ENCODE measurements at regions not wholly inside any gene's neighbourhood (a gene's known extent, or its start where the extent isn't known, plus 50 kb on each side); places are given as distances from the start of the nearest gene placed in this dataset.
"Not testable (repeated sequence)": the region's sequence is repeated elsewhere in the genome, so short reads cannot be mapped to it uniquely, and the experiment has no call there.

DNA sequence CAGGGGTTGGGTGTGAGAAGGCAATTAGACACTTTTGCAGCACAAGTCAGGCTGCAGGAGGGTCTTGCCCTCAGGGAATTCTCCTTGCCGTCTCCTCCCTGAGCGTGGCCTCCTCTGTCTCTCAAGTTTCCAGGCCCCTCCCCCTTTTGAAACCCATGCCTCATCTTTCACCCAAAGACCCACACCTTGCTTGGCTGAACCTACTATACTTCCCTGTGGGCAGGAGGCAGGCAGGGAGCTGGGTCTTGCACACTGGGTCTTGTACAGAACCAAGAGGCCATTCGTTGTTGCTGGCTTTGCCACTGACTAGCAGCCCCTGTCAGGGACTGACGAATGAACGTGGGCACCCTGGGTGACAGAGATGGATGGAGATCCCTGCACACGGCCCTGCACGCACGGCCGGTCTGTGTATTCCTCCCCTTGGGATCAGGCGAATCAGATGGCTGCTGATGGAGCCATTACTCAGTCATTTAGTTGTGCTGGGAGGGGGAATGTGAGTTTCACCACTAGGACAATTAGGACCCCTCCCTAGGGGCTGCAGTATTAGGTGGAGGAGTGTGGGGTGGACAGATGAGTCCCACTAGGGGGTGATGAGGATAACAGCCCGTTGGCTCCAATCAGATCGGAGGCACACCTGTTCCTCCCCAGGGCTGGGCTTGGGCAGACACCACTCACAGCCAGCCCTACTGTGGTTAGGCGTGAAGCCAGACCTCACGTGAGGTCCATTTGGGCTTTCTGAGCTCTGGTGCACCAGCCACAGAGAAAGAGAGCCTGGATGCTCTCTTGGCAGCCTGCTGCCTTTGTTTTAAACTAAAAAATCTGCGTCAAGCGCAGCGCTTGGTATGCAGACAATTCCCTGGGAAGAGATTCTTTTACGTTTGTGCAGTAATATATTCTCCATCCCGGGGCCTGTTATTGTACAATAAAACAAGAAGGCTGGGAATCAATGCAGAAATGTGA lies 167.7 kb upstream of the WSCD1 start:
- DNase-seq (no peak), ATAC-seq (no peak)
- H3K27me3 ChIP-seq (ENCODE audit: control insufficient read depth, insufficient read depth) = no peaks in the 10 kb centered on the region
- H3K4me1 ChIP-seq (ENCODE audit: control insufficient read depth, insufficient read depth, low read length) = no peaks in the 10 kb centered on the region
- no peak overlapping the region for H3K4me3 ChIP-seq (ENCODE audit: low read length)
- H3K9me3 ChIP-seq (ENCODE audit: control insufficient read depth, low read length) = no peaks in the 10 kb centered on the region
- intact Hi-C loops (cut with DNase I) = no loop called here
- WGBS = 54% methylated on average over 19 of the region's 19 CpGs
- H3K27ac ChIP-seq (ENCODE audit: low read length) = no peak overlapping the region

DNA sequence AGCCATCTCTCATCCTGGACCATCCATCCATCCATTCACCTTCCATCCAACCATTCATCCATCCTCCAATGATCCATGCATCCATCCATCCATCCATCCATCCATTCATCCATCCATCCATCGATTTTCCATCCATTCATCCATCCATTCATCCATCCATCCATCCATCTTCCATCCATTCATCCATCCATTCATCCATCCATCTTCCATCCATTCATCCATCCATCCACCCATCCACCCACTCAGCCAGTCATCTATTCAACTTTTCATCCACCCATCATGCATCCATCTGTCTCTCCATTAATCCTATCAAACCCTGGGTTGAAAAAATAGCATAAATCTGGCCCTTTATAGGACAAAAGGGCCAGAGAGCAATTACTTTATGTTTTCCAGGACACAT lies 158.3 kb upstream of the WSCD1 start:
- Histone ChIP-seq H3K4me3 (ENCODE audit: low read length) (no peak overlapping the region), H3K4me1 (ENCODE audit: control insufficient read depth, insufficient read depth, low read length) (no peaks in the 10 kb centered on the region), H3K27ac (ENCODE audit: low read length) (no peak overlapping the region), H3K27me3 (ENCODE audit: control insufficient read depth, insufficient read depth) (no peaks in the 10 kb centered on the region), H3K9me3 (ENCODE audit: control insufficient read depth, low read length) (no peaks in the 10 kb centered on the region)
- no peak for ATAC-seq
- DNase-seq = no peak
- intact Hi-C loops (cut with DNase I) = no loop called here
- WGBS = 44% methylated on average over 1 of the region's 1 CpG

DNA sequence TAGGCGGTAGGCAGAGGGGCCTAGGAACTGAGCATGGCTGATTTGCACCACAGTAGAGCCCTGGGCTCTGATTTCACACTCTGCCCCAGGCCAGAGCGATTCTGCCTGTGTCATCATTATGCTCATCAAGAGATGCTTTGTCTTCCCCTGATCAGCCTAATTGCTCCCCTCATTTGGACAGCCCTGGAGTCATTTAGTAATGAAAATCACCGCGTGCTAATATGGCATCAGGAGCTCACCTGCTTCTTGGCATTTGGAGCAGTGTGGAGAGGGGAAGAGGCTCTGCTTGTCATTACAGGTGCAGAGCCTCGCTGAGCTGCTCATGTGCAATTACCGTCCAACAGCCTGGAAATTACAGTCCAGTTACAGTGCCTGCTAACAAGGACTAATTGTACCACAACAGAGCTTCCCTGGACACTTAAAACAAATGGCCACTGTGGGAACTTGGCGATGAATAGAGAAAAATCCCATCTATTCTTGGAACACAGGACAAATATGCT lies 157.1 kb upstream of the WSCD1 start:
- Histone ChIP-seq H3K9me3 (ENCODE audit: control insufficient read depth, low read length) (no peaks in the 10 kb centered on the region), H3K27ac (ENCODE audit: low read length) (no peak overlapping the region), H3K4me3 (ENCODE audit: low read length) (no peak overlapping the region), H3K4me1 (ENCODE audit: control insufficient read depth, insufficient read depth, low read length) (no peaks in the 10 kb centered on the region), H3K27me3 (ENCODE audit: control insufficient read depth, insufficient read depth) (no peaks in the 10 kb centered on the region)
- intact Hi-C loops (cut with DNase I) = no loop called here
- WGBS = 74% methylated on average over 7 of the region's 7 CpGs
- no peak for ATAC-seq
- no peak for DNase-seq

DNA sequence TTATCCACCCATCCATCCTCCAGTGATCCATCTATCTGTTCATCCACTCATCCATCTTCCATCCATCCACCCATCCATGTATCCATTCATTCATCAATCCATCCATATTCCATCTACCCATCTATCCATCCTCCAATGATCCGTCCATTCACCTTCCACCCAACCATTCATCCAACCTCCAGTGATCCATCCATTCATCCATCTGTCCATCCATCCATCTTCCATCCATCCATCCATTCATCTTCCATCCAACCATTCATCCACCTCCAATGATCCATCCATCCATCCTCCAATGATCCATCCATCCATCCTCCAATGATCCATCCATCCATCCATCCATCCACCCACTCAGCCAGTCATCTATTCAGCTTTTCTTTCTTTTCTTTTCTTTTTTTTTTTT lies 156.5 kb upstream of the WSCD1 start:
- Histone ChIP-seq H3K9me3 (ENCODE audit: control insufficient read depth, low read length) (no peaks in the 10 kb centered on the region), H3K27ac (ENCODE audit: low read length) (no peak overlapping the region), H3K4me1 (ENCODE audit: control insufficient read depth, insufficient read depth, low read length) (no peaks in the 10 kb centered on the region), H3K27me3 (ENCODE audit: control insufficient read depth, insufficient read depth) (no peaks in the 10 kb centered on the region), H3K4me3 (ENCODE audit: low read length) (no peak overlapping the region)
- intact Hi-C loops (cut with DNase I) = no loop called here
- DNase-seq = no peak
- whole genome bisulfite sequencing = 95% methylated on average over 1 of the region's 1 CpG
- ATAC-seq = no peak

DNA sequence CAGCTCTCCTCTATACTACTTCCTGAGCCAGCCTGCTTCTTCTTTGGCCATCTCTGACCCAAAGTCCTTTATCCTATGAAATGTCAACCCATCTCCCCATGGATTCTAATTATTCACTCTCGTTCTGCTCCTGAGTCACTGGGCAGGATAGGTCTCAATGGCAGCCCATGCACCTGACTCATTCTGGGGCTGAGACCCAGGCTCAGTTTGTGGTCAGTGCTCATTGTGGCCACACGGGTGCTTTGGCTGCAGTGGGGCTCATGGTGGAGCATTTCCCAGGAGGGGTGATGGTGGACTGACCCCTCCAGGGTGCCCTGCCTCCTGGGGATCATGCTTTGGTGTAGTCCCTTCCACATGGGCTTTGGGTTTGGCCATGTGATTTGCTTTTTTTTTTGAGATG lies 154.8 kb upstream of the WSCD1 start:
- H3K4me3 ChIP-seq (ENCODE audit: low read length) = no peak overlapping the region
- H3K27me3 ChIP-seq (ENCODE audit: control insufficient read depth, insufficient read depth) = no peaks in the 10 kb centered on the region
- no peaks in the 10 kb centered on the region for H3K4me1 ChIP-seq (ENCODE audit: control insufficient read depth, insufficient read depth, low read length)
- no peak overlapping the region for H3K27ac ChIP-seq (ENCODE audit: low read length)
- 64% methylated on average over 2 of the region's 2 CpGs for WGBS
- DNase-seq (no peak), ATAC-seq (no peak)
- no peaks in the 10 kb centered on the region for H3K9me3 ChIP-seq (ENCODE audit: control insufficient read depth, low read length)
- intact Hi-C loops (cut with DNase I) = no loop called here

DNA sequence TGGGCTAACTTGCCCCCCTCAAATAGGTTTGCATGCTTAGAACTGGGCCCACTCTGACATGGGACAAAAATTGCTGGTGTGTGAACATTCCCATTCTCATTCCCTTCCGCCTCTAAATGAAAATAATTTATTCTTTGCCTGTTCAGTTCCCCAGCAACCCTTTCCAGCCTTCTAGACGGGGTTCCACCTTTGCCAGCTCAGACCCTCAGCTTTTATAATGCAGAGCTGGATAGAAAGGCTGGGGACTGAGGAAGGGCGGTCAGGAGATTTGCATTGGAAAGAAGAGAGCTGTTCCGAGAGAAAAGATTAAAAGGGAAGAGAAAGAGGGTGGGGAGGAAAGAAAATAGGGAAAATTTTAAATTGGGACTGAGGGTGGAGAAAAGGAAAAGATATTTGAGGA lies 151.1 kb upstream of the WSCD1 start:
- no peak overlapping the region for H3K4me3 ChIP-seq (ENCODE audit: low read length)
- no peaks in the 10 kb centered on the region for H3K27me3 ChIP-seq (ENCODE audit: control insufficient read depth, insufficient read depth)
- H3K27ac ChIP-seq (ENCODE audit: low read length) = no peak overlapping the region
- 48% methylated on average over 4 of the region's 4 CpGs for WGBS
- no peaks in the 10 kb centered on the region for H3K4me1 ChIP-seq (ENCODE audit: control insufficient read depth, insufficient read depth, low read length)
- H3K9me3 ChIP-seq (ENCODE audit: control insufficient read depth, low read length) = no peaks in the 10 kb centered on the region
- intact Hi-C loops (cut with DNase I) = no loop called here
- no peak for ATAC-seq
- no peak for DNase-seq

DNA sequence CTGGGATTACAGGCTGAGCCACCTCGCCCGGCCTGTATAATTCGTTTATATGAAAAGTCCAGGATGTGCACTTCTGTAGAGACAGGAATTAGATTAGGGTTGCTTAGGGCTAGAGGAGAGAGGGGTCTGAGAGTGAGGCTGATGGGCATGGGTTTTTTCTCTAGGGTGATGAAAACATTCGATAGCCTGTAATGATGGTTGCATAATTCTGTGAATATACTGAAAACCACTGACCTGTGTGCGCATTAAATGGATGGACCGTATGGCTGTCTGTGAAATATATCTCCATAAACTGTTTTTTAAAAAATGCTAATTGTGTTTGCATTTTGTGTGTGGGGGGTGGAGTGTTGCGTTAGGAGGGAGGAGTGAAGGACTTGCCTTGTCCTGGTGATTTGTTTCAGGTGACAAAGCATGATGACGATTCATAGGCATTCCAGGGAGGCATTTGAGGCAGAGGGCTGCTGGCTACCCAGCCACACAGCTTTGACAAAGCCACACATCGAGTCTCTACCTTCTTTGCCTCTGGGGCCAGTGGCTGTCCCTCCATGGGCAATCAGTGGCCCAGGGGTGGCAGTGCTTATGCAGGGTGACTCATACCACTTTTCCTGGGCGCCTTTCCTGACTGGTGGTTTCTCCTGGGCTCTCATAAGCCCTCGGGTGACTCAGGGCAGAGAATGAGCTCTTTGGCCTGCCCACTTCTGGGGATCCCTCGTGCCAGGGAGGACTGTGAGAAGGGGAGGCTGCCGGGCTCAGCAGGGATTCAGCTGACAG lies 148.5 kb upstream of the WSCD1 start:
- Histone ChIP-seq H3K27ac (ENCODE audit: low read length) (no peak overlapping the region), H3K9me3 (ENCODE audit: control insufficient read depth, low read length) (no peaks in the 10 kb centered on the region), H3K27me3 (ENCODE audit: control insufficient read depth, insufficient read depth) (no peaks in the 10 kb centered on the region), H3K4me1 (ENCODE audit: control insufficient read depth, insufficient read depth, low read length) (no peaks in the 10 kb centered on the region), H3K4me3 (ENCODE audit: low read length) (no peak overlapping the region)
- 71% methylated on average over 13 of the region's 13 CpGs for WGBS
- ATAC-seq (no peak), DNase-seq (no peak)
- intact Hi-C loops (cut with DNase I) = no loop called here

DNA sequence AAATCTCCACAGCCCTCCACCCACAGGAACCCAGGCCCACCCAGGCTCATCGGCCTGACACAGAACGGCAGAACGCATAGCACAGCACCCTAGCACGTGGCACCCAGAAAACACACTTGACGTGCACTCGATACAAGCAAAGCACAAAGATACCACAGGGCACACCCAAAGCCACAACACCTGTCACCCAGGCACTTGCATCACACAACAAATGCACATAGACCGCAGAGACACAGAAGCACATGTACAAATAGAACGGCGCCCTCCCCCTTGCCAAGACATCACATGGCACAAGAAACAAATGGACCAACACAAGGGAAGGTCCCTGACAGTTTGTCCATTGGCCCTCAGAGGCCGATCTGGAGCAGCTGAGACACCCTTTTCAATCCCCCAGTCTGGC lies 147.7 kb upstream of the WSCD1 start:
- 90% methylated on average over 10 of the region's 10 CpGs for WGBS
- intact Hi-C loops (cut with DNase I) = no loop called here
- H3K4me3 ChIP-seq (ENCODE audit: low read length) = no peak overlapping the region
- DNase-seq (no peak), ATAC-seq (no peak)
- no peak overlapping the region for H3K27ac ChIP-seq (ENCODE audit: low read length)
- H3K9me3 ChIP-seq (ENCODE audit: control insufficient read depth, low read length) = no peaks in the 10 kb centered on the region
- H3K4me1 ChIP-seq (ENCODE audit: control insufficient read depth, insufficient read depth, low read length) = no peaks in the 10 kb centered on the region
- H3K27me3 ChIP-seq (ENCODE audit: control insufficient read depth, insufficient read depth) = no peaks in the 10 kb centered on the region

DNA sequence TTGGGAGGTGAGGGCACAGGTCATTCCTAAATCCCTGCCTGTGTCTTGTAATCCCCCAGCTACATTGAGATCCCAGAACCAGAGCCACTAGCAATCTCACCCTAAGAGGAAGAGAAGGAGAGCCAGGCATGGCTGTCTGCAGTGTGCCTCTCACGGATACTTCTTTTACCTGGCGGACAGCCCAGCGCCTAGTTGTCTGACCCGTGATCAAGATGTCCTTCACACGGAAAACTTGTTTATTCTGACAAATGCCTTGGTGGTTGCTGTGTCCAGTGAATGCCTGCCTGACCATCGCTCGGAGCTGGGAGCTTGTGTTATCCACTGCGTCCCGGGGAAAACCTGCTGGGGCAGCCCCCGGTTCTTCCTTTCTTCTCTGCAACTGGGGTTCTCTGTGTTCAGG lies 140.5 kb upstream of the WSCD1 start:
- no peak overlapping the region for H3K4me3 ChIP-seq (ENCODE audit: low read length)
- intact Hi-C loops (cut with DNase I) = no loop called here
- WGBS = 89% methylated on average over 10 of the region's 10 CpGs

DNA sequence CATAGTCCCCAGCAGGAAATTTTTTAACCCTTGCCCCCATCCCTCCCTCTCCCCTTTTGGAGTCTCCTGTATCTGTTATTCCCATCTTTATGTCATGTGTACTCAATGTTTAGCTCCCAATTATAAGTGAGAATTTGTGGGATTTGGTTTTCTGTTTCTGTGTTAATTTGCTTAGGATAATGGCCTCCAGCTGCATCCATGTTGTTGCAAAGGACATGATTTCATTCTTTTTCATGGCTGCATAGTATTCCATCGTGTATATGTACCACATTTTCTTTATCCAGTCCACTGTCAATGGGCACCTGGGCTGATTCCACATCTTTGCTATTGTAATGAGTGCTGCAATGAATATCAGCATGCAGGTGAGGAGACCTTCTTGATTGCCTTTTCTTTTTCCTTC lies 139.6 kb upstream of the WSCD1 start:
- H3K27ac ChIP-seq (ENCODE audit: low read length); H3K9me3 ChIP-seq (ENCODE audit: control insufficient read depth, low read length); H3K4me3 ChIP-seq (ENCODE audit: low read length); H3K27me3 ChIP-seq (ENCODE audit: control insufficient read depth, insufficient read depth); H3K4me1 ChIP-seq (ENCODE audit: control insufficient read depth, insufficient read depth, low read length); ATAC-seq; DNase-seq; intact Hi-C loops (cut with DNase I): not testable (repeated sequence)
- 56% methylated on average over 1 of the region's 1 CpG for WGBS

More for the DNA sequence above, 140.5 kb upstream of the WSCD1 start:
- Histone ChIP-seq H3K4me1 (ENCODE audit: control insufficient read depth, insufficient read depth, low read length) (no peaks in the 10 kb centered on the region), H3K27ac (ENCODE audit: low read length) (no peak overlapping the region), H3K27me3 (ENCODE audit: control insufficient read depth, insufficient read depth) (no peaks in the 10 kb centered on the region), H3K9me3 (ENCODE audit: control insufficient read depth, low read length) (no peaks in the 10 kb centered on the region)
- DNase-seq (peak in 1 of 3 donors; percentile 43), ATAC-seq (no peak)

DNA sequence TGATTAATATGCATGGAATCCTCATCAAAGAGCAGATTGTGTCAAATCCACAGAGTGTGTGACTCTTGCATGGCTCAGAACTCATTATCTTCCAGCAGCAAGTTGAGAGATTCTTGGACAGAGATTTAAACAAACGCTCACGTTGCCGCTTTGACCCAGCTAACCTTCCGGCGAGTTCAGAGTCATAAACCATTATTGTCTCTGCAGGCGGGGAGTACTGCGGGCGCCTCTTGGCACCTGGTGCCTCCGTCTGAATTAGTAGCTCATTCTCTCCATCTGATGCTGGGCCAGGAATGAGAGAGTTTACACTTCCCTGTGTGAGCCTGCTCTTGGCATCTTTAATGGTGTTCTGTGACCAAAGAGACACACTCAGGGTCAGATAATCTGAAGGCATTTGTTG lies 138.6 kb upstream of the WSCD1 start:
- Histone ChIP-seq H3K4me3 (ENCODE audit: low read length) (no peak overlapping the region), H3K9me3 (ENCODE audit: control insufficient read depth, low read length) (no peaks in the 10 kb centered on the region), H3K4me1 (ENCODE audit: control insufficient read depth, insufficient read depth, low read length) (no peaks in the 10 kb centered on the region), H3K27me3 (ENCODE audit: control insufficient read depth, insufficient read depth) (no peaks in the 10 kb centered on the region), H3K27ac (ENCODE audit: low read length) (no peak overlapping the region)
- DNase-seq = no peak
- 50% methylated on average over 9 of the region's 9 CpGs for whole genome bisulfite sequencing
- no peak for ATAC-seq
- intact Hi-C loops (cut with DNase I) = no loop called here
